Activated CD4-positive, alpha-beta memory T cell treated with anti-CD3 and anti-CD28 coated beads for 36 hours (primary cell): ENCODE measurements at regions not wholly inside any gene's neighbourhood (a gene's known extent, or its start where the extent isn't known, plus 50 kb on each side); places are given as distances from the start of the nearest gene placed in this dataset.

Experiments
- CTCF ChIA-PET: fragments of 350-600 bp; sonication (Branson Sonifier 250); formaldehyde crosslinking; loops from one replicate; lab custom pipeline; 2021; ENCODE audit warnings: antibody characterized with exemption, inconsistent platforms; lab: Charles Lee
- POLR2A ChIA-PET: fragments of 350-600 bp; sonication (Branson Sonifier 250); formaldehyde crosslinking; loops from one replicate; lab custom pipeline; 2021; ENCODE audit warnings: antibody characterized with exemption; lab: Charles Lee
- DNase-seq: peaks from one replicate; pipeline ENCODE4 v3.0.0-alpha.2; 2020
- H3K27ac Mint-ChIP-seq: one replicate; pipeline ENCODE4 v1.8.0; 2021; ENCODE audit warnings: mixed read lengths
- H3K27me3 Mint-ChIP-seq: one replicate; pipeline ENCODE4 v1.8.0; 2021; ENCODE audit warnings: mixed read lengths
- H3K36me3 Mint-ChIP-seq: one replicate; pipeline ENCODE4 v1.8.0; 2021; ENCODE audit warnings: mixed read lengths
- H3K4me1 Mint-ChIP-seq: one replicate; pipeline ENCODE4 v1.8.0; 2021; ENCODE audit warnings: low read depth, mixed read lengths
- H3K4me3 Mint-ChIP-seq: one replicate; pipeline ENCODE4 v1.8.0; 2021; ENCODE audit warnings: mild to moderate bottlenecking, mixed read lengths
- H3K9me3 Mint-ChIP-seq: one replicate; pipeline ENCODE4 v1.8.0; 2021; ENCODE audit warnings: mixed read lengths
- intact Hi-C: fragments of 100-400 bp; cut with micrococcal nuclease; formaldehyde crosslinking; loops from one replicate; pipeline ENCODE4 v1.15.1; 2023

DNA sequence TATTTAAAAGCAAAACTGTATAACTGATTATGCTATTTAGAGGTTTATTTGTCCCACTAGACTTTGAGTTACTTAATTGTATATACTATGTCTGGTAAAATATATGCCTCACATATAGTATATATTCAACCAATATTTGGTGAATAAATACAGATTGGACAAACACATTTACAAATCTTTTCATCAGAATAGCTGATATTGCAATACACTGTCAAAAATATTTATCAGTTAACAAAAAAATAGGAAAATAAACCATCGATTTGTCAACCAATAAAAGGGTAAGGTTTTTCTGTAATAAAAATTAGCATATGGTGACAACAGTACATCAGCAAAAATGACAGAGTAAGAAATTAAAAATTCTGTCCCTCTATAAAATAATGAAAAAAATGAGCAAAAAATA, 889.9 kb upstream of the INTU start:
- CTCF ChIA-PET: no interaction called here
- no peak overlapping the region for H3K4me3 Mint-ChIP-seq
- no peaks in the 10 kb centered on the region for H3K27me3 Mint-ChIP-seq
- H3K9me3 Mint-ChIP-seq: peaks cover 13% of the 10 kb centered on the region
- DNase-seq: no peak
- intact Hi-C loops: no loop called here
- no peaks in the 10 kb centered on the region for H3K36me3 Mint-ChIP-seq
- no peaks in the 10 kb centered on the region for H3K4me1 Mint-ChIP-seq
- POLR2A ChIA-PET: no interaction called here
- no peak overlapping the region for H3K27ac Mint-ChIP-seq

- H3K27ac Mint-ChIP-seq: no peak overlapping the region
- H3K27me3 Mint-ChIP-seq: no peaks in the 10 kb centered on the region
- H3K4me3 Mint-ChIP-seq: no peak overlapping the region
- H3K4me1 Mint-ChIP-seq: no peaks in the 10 kb centered on the region
- CTCF ChIA-PET: no interaction called here
- no peaks in the 10 kb centered on the region for H3K36me3 Mint-ChIP-seq
- no peak for DNase-seq
- POLR2A ChIA-PET: no interaction called here
- intact Hi-C loops: no loop called here
- H3K9me3 Mint-ChIP-seq: peaks cover 17% of the 10 kb centered on the region
These were observed 884.0 kb upstream of the INTU start for GRCh38 chr4:126748736-126749135.

GRCh38 chr4:126750723-126751122, 882.0 kb upstream of the INTU start:
- H3K36me3 Mint-ChIP-seq: no peaks in the 10 kb centered on the region
- H3K27ac Mint-ChIP-seq: no peak overlapping the region
- peaks cover 17% of the 10 kb centered on the region for H3K9me3 Mint-ChIP-seq
- ChIA-PET CTCF (no interaction called here), POLR2A (no interaction called here)
- DNase-seq: no peak
- intact Hi-C loops: no loop called here
- H3K4me3 Mint-ChIP-seq: no peak overlapping the region
- no peaks in the 10 kb centered on the region for H3K4me1 Mint-ChIP-seq
- H3K27me3 Mint-ChIP-seq: no peaks in the 10 kb centered on the region

- ChIA-PET CTCF (no interaction called here), POLR2A (no interaction called here)
- Mint-ChIP-seq H3K9me3 (peaks cover 14% of the 10 kb centered on the region), H3K36me3 (no peaks in the 10 kb centered on the region), H3K27ac (no peak overlapping the region), H3K4me3 (no peak overlapping the region), H3K27me3 (no peaks in the 10 kb centered on the region), H3K4me1 (no peaks in the 10 kb centered on the region)
- intact Hi-C loops: no loop called here
- no peak for DNase-seq
These were observed 880.6 kb upstream of the INTU start for GRCh38 chr4:126752126-126752525.

DNA sequence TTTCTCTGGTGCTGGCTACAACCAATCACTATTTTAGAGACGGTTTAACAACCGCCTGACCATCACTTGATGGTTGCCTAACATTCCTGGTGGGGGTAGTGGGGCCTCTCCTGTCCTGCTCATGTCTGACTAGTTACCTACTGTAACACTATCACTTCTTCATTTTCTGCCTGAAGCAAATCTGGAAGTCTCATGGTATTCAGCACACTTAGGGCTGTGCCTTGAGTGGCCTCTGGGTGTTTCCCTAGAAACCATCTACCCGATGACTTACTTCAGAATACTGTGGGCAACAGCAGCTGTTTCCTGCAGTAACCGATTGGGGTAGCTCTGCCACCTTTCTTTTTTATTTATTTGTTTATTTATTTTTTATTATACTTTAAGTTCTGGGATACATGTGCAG, 880.1 kb upstream of the INTU start:
- intact Hi-C loops: no loop called here
- DNase-seq: no peak
- H3K4me3 Mint-ChIP-seq: no peak overlapping the region
- no peaks in the 10 kb centered on the region for H3K36me3 Mint-ChIP-seq
- ChIA-PET CTCF (no interaction called here), POLR2A (no interaction called here)
- H3K9me3 Mint-ChIP-seq: peaks cover 14% of the 10 kb centered on the region
- no peaks in the 10 kb centered on the region for H3K27me3 Mint-ChIP-seq
- H3K4me1 Mint-ChIP-seq: no peaks in the 10 kb centered on the region
- no peak overlapping the region for H3K27ac Mint-ChIP-seq

- no peak overlapping the region for H3K4me3 Mint-ChIP-seq
- H3K9me3 Mint-ChIP-seq: peaks cover 16% of the 10 kb centered on the region
- ChIA-PET CTCF (no interaction called here), POLR2A (no interaction called here)
- no peak for DNase-seq
- no peaks in the 10 kb centered on the region for H3K27me3 Mint-ChIP-seq
- H3K36me3 Mint-ChIP-seq: no peaks in the 10 kb centered on the region
- H3K27ac Mint-ChIP-seq: no peak overlapping the region
- H3K4me1 Mint-ChIP-seq: no peaks in the 10 kb centered on the region
- intact Hi-C loops: no loop called here
These were observed 879.2 kb upstream of the INTU start for GRCh38 chr4:126753592-126753991.

DNA sequence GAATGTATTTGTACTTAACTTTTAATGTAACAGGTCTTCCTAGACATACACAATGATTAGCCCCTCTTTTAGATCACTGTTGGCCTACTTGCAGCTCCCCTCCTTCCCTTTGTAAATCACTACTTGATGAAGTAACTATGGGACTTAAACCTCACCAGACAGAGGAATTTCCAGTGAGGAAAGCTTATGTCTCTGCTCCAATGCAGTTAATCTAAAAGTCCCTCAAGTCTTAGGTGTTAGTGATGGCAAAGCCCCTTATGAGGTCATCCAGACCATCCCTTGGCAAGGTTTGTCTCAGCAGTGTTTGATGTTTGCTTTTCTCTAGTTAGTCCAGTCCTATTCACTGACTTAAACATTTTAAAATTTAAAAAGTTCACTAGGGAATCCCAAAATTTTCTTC, 877.3 kb upstream of the INTU start:
- Mint-ChIP-seq H3K27me3 (no peaks in the 10 kb centered on the region), H3K4me1 (no peaks in the 10 kb centered on the region), H3K27ac (no peak overlapping the region), H3K9me3 (peaks cover 11% of the 10 kb centered on the region), H3K4me3 (no peak overlapping the region), H3K36me3 (no peaks in the 10 kb centered on the region)
- ChIA-PET CTCF (no interaction called here), POLR2A (no interaction called here)
- no peak for DNase-seq
- intact Hi-C loops: no loop called here

- CTCF ChIA-PET: no interaction called here
- no peaks in the 10 kb centered on the region for H3K27me3 Mint-ChIP-seq
These were observed 876.5 kb upstream of the INTU start for GRCh38 chr4:126756050-126756829.

DNA sequence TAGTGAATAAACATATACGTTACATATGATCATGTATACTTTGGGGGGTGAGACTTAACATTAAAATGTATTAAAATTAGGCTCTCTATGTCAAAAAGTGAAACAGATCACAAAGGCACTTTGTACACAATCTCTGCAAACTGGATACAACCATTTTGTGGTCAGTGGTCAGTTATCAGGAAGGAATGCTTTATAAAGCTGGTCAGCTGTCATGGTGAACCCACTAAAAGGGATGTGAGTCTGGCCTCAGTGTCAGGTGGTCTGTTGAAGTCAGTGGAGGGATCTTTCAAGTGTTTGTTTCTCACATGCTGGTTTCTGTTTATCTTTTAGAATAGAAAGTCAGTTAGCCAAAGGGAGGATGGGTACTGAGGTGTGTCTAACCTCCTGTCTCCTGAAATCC, 875.5 kb upstream of the INTU start:
- no peaks in the 10 kb centered on the region for H3K4me1 Mint-ChIP-seq
- intact Hi-C loops: no loop called here
- H3K4me3 Mint-ChIP-seq: no peak overlapping the region
- H3K36me3 Mint-ChIP-seq: no peaks in the 10 kb centered on the region
- POLR2A ChIA-PET: no interaction called here
- CTCF ChIA-PET: no interaction called here
- peaks cover 6% of the 10 kb centered on the region for H3K9me3 Mint-ChIP-seq
- no peaks in the 10 kb centered on the region for H3K27me3 Mint-ChIP-seq
- H3K27ac Mint-ChIP-seq: no peak overlapping the region
- DNase-seq: no peak

More at GRCh38 chr4:126756050-126756829, 876.5 kb upstream of the INTU start:
- Mint-ChIP-seq H3K4me1 (no peaks in the 10 kb centered on the region), H3K36me3 (no peaks in the 10 kb centered on the region), H3K9me3 (peaks cover 11% of the 10 kb centered on the region), H3K4me3 (no peak overlapping the region), H3K27ac (no peak overlapping the region)
- intact Hi-C loops: no loop called here
- no peak for DNase-seq
- POLR2A ChIA-PET: no interaction called here

- intact Hi-C loops: no loop called here
- no peak overlapping the region for H3K4me3 Mint-ChIP-seq
- no peak overlapping the region for H3K27ac Mint-ChIP-seq
- H3K36me3 Mint-ChIP-seq: no peaks in the 10 kb centered on the region
- ChIA-PET POLR2A (no interaction called here), CTCF (no interaction called here)
- no peaks in the 10 kb centered on the region for H3K27me3 Mint-ChIP-seq
- H3K9me3 Mint-ChIP-seq: peaks cover 7% of the 10 kb centered on the region
- H3K4me1 Mint-ChIP-seq: no peaks in the 10 kb centered on the region
- DNase-seq: no peak
These were observed 874.3 kb upstream of the INTU start for GRCh38 chr4:126758493-126758892.

GRCh38 chr4:126761947-126762662, 870.7 kb upstream of the INTU start:
- CTCF ChIA-PET: no interaction called here
- H3K27me3 Mint-ChIP-seq: no peaks in the 10 kb centered on the region

DNA sequence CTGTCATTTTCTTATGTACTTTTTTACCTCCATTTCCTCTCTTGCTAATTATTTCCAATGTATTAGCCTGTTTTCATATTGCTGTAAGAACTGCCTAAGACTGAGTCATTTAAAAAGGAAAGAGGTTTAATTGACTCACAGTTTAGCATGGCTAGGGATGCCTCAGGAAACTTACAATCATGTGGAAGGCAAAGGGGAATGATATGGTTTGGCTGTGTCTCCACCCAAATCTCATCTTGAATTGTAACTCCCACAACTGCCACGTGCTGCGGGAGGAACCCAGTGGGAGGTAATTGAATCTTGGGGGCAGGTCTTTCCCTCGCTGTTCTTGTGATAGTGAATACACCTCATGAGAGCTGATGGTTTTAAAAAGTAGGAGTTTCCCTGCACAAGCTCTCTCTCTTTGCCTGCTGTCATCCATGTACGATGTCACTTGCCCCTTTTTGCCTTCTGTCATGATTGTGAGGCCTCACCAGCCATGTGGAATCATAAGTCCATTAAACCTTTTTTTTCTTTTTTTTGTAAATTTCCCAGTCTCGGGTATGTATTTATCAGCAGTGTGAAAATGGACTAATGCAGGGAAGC, 870.0 kb upstream of the INTU start:
- no peak overlapping the region for H3K4me3 Mint-ChIP-seq
- H3K27ac Mint-ChIP-seq: no peak overlapping the region
- H3K9me3 Mint-ChIP-seq: peaks cover 9% of the 10 kb centered on the region
- intact Hi-C loops: no loop called here
- no peaks in the 10 kb centered on the region for H3K27me3 Mint-ChIP-seq
- POLR2A ChIA-PET: no interaction called here
- CTCF ChIA-PET: no interaction called here
- no peak for DNase-seq
- no peaks in the 10 kb centered on the region for H3K4me1 Mint-ChIP-seq
- H3K36me3 Mint-ChIP-seq: no peaks in the 10 kb centered on the region

More at GRCh38 chr4:126761947-126762662, 870.7 kb upstream of the INTU start:
- no peak overlapping the region for H3K27ac Mint-ChIP-seq
- H3K36me3 Mint-ChIP-seq: no peaks in the 10 kb centered on the region
- H3K4me3 Mint-ChIP-seq: no peak overlapping the region
- DNase-seq: no peak
- intact Hi-C loops: no loop called here
- H3K9me3 Mint-ChIP-seq: peaks cover 9% of the 10 kb centered on the region
- POLR2A ChIA-PET: no interaction called here
- no peaks in the 10 kb centered on the region for H3K4me1 Mint-ChIP-seq
